ENCODE measurements at regions not wholly inside any gene's neighbourhood (a gene's known extent, or its start where the extent isn't known, plus 50 kb on each side); places are given as distances from the start of the nearest gene placed in this dataset.

DNA sequence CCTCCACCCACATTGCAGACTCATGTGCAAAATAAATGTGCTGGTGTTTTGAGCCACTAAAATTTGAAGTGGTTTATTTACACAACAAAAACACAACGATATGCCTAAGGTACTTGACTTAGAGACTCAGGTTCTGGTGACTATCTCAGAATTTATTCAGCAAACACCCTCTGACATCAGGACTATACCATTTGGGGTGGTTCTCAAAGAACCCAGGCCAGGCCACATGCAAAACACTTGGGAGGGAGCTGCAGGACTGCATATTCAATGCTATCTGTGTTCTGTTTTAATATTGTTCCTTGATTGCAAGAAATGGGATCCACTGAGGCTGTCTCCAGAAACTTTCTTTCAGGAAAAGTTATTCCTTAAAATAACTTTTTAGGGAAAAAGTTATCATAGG, 91.6 kb downstream of the LINC00237 start:
- TF ChIP-seq SIN3A (IDR thresholded peaks at IDR 0.05; ENCODE audit: borderline replicate concordance, insufficient read depth, low read depth, low read length) (no peak), POLR2AphosphoS5 (IDR thresholded peaks at IDR 0.05; ENCODE audit: low read depth, low read length) (no peak), TCF7L2 (IDR thresholded peaks at IDR 0.05; ENCODE audit: low read depth, low read length) (no peak)
- TF ChIP-seq, protein P1, sequence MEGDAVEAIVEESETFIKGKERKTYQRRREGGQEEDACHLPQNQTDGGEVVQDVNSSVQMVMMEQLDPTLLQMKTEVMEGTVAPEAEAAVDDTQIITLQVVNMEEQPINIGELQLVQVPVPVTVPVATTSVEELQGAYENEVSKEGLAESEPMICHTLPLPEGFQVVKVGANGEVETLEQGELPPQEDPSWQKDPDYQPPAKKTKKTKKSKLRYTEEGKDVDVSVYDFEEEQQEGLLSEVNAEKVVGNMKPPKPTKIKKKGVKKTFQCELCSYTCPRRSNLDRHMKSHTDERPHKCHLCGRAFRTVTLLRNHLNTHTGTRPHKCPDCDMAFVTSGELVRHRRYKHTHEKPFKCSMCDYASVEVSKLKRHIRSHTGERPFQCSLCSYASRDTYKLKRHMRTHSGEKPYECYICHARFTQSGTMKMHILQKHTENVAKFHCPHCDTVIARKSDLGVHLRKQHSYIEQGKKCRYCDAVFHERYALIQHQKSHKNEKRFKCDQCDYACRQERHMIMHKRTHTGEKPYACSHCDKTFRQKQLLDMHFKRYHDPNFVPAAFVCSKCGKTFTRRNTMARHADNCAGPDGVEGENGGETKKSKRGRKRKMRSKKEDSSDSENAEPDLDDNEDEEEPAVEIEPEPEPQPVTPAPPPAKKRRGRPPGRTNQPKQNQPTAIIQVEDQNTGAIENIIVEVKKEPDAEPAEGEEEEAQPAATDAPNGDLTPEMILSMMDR (IDR thresholded peaks at IDR 0.05), result no peak
- TF ChIP-seq, protein P2, sequence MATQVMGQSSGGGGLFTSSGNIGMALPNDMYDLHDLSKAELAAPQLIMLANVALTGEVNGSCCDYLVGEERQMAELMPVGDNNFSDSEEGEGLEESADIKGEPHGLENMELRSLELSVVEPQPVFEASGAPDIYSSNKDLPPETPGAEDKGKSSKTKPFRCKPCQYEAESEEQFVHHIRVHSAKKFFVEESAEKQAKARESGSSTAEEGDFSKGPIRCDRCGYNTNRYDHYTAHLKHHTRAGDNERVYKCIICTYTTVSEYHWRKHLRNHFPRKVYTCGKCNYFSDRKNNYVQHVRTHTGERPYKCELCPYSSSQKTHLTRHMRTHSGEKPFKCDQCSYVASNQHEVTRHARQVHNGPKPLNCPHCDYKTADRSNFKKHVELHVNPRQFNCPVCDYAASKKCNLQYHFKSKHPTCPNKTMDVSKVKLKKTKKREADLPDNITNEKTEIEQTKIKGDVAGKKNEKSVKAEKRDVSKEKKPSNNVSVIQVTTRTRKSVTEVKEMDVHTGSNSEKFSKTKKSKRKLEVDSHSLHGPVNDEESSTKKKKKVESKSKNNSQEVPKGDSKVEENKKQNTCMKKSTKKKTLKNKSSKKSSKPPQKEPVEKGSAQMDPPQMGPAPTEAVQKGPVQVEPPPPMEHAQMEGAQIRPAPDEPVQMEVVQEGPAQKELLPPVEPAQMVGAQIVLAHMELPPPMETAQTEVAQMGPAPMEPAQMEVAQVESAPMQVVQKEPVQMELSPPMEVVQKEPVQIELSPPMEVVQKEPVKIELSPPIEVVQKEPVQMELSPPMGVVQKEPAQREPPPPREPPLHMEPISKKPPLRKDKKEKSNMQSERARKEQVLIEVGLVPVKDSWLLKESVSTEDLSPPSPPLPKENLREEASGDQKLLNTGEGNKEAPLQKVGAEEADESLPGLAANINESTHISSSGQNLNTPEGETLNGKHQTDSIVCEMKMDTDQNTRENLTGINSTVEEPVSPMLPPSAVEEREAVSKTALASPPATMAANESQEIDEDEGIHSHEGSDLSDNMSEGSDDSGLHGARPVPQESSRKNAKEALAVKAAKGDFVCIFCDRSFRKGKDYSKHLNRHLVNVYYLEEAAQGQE (IDR thresholded peaks at IDR 0.05; ENCODE audit: insufficient read depth in 1 of 2, low read depth in 2 of 2, low read length in 1 of 2), result no peak
